SK-N-DZ (cell line): ENCODE measurements at regions not wholly inside any gene's neighbourhood (a gene's known extent, or its start where the extent isn't known, plus 50 kb on each side); places are given as distances from the start of the nearest gene placed in this dataset.
"Not testable (repeated sequence)": the region's sequence is repeated elsewhere in the genome, so short reads cannot be mapped to it uniquely, and the experiment has no call there.

Experiments
- DNase-seq: peaks from one replicate; pipeline ENCODE4 v3.0.0-alpha.2; 2015; ENCODE audit warnings: low spot score

GRCh38 chr1:219352961-219353651 lies 179.4 kb downstream of the LYPLAL1 start:
- DNase-seq, result no peak

- DNase-seq, result no peak
Observed at GRCh38 chr1:219350172-219350931, 176.7 kb downstream of the LYPLAL1 start.

- no peak for DNase-seq
Observed at GRCh38 chr1:219347921-219348391, 174.3 kb downstream of the LYPLAL1 start.

GRCh38 chr1:219347376-219347775 lies 173.7 kb downstream of the LYPLAL1 start:
- no peak for DNase-seq

GRCh38 chr1:219345953-219346352 lies 172.3 kb downstream of the LYPLAL1 start:
- no peak for DNase-seq

- DNase-seq, result no peak
Observed at GRCh38 chr1:219342836-219343235, 169.2 kb downstream of the LYPLAL1 start.

GRCh38 chr1:219340796-219341195 lies 167.1 kb downstream of the LYPLAL1 start:
- no peak for DNase-seq

- DNase-seq, result no peak
Observed at GRCh38 chr1:219339466-219339865, 165.8 kb downstream of the LYPLAL1 start.

- no peak for DNase-seq
Observed at GRCh38 chr1:219337588-219337987, 163.9 kb downstream of the LYPLAL1 start.

- no peak for DNase-seq
Observed at GRCh38 chr1:219333626-219334025, 159.9 kb downstream of the LYPLAL1 start.

GRCh38 chr1:219331424-219331823 lies 157.7 kb downstream of the LYPLAL1 start:
- no peak for DNase-seq

- DNase-seq, result no peak
Observed at GRCh38 chr1:219330669-219331068, 157.0 kb downstream of the LYPLAL1 start.

- DNase-seq, result no peak
Observed at GRCh38 chr1:219330001-219330400, 156.3 kb downstream of the LYPLAL1 start.

GRCh38 chr1:219329578-219329977 lies 155.9 kb downstream of the LYPLAL1 start:
- DNase-seq, result no peak

GRCh38 chr1:219326843-219327242 lies 153.2 kb downstream of the LYPLAL1 start:
- no peak for DNase-seq

GRCh38 chr1:219325368-219325742 lies 151.7 kb downstream of the LYPLAL1 start:
- no peak for DNase-seq

- DNase-seq, result no peak
Observed at GRCh38 chr1:219324629-219325367, 151.1 kb downstream of the LYPLAL1 start.

- no peak for DNase-seq
Observed at GRCh38 chr1:219324171-219324570, 150.5 kb downstream of the LYPLAL1 start.

- DNase-seq, result no peak
Observed at GRCh38 chr1:219323426-219323825, 149.7 kb downstream of the LYPLAL1 start.

GRCh38 chr1:219322766-219323165 lies 149.1 kb downstream of the LYPLAL1 start:
- no peak for DNase-seq

- not testable (repeated sequence) for DNase-seq
Observed at GRCh38 chr1:219320563-219320962, 146.9 kb downstream of the LYPLAL1 start.

- DNase-seq, result no peak
Observed at GRCh38 chr1:219318826-219319225, 145.1 kb downstream of the LYPLAL1 start.
